ENCODE measurements at regions not wholly inside any gene's neighbourhood (a gene's known extent, or its start where the extent isn't known, plus 50 kb on each side); places are given as distances from the start of the nearest gene placed in this dataset.
A peak's percentile ranks its signal among the peaks of the same experiment; 100 is the strongest.

- no peak for DNase-seq (ENCODE audit: low read depth)
Measured at GRCh38 chr11:122348659-122349409, 232.8 kb upstream of the BLID start.

DNA sequence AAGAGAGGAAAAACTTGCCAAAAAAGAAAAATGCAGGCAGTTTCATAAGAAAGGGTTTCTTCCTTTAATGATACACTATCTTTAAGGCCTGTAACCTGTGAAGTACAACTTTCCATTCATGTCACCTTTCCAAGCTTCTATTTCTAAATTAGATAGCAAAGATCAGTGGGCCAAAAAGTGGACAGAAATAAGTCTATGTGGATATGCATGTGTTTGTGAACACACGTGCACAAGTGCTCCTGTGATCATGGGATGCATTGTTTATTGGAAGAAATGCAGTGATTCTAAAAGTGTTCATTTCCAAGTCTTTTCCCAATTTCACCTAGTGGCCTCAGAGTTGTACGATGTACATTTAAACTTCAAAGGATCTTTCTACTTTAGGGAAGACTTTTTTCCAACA is 230.0 kb upstream of the BLID start:
- no peak for DNase-seq (ENCODE audit: low read depth)

DNA sequence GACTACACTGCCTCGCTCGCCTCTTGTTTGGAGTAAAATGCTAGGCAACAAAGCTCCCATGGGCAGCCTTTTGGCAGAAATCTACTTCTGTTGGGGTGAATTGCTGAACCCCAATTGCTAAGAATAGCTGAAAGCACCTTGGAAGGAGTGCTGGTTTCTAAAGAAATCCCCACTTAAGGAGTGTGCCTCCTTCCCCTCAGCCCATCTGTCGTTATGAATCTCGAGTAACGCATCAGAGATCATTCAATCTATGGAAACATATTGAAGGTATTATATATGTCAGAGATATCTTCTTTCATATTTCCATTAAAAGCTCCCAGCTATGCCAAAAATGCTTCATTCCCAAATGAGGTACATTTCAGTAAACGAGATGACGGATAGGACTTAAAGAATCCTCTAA is 229.6 kb upstream of the BLID start:
- DNase-seq (ENCODE audit: low read depth) = no peak

- DNase-seq (ENCODE audit: low read depth) = peak; percentile 1
Measured at GRCh38 chr11:122344215-122344614, 228.2 kb upstream of the BLID start.

- DNase-seq (ENCODE audit: low read depth) = no peak
Measured at GRCh38 chr11:122343210-122343609, 227.2 kb upstream of the BLID start.

- no peak for DNase-seq (ENCODE audit: low read depth)
Measured at GRCh38 chr11:122342089-122342744, 226.2 kb upstream of the BLID start.

- DNase-seq (ENCODE audit: low read depth) = no peak
Measured at GRCh38 chr11:122341477-122341876, 225.5 kb upstream of the BLID start.

- DNase-seq (ENCODE audit: low read depth) = no peak
Measured at GRCh38 chr11:122340607-122341290, 224.7 kb upstream of the BLID start.

DNA sequence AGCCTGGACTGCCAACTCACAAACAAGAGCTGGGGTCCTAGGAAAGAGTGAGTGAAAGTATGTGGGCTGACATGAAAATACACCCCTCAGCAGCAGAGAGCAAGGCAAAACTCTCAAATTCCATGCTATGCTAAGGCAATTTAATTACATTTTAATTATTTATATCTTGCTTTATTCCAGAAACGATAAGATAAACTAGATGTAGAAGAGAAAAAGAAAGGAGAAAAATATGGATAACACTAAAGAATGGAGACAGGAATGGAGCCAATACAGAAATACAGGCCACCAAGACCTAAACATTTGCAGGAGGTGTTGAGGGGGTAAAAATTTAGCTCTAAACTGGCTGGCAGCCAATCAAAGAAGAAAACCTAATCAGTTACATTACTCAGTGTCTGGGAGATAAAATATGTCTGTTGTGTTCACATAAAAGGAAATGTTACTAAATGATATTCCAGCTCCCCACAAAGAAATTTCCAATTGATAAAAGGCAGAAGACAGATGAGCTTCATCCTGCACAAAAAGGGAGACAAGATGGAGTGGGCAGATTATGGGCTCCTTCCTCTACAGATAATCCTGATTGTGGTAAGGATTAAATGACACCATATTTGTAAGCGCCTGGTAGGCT is 223.5 kb upstream of the BLID start:
- no peak for DNase-seq (ENCODE audit: low read depth)

DNA sequence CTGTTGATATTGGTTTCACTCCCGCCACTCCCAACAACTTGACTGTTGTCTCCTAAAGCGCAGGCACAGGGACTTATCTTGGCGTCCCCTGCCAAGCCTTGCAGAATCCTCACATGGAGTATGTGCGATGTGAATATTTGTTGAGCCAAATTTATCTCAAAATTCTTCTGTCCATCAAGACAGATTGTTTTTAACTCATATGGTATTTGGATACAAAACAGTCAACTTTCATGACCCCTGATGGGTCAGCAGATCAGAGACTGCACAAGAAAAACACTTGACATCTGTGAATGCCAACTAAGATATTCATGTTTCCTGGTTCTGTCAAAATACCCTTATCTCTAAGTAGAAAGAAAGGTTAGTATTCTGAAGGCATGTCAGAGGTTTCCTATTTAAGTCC is 221.7 kb upstream of the BLID start:
- DNase-seq (ENCODE audit: low read depth) = no peak

DNA sequence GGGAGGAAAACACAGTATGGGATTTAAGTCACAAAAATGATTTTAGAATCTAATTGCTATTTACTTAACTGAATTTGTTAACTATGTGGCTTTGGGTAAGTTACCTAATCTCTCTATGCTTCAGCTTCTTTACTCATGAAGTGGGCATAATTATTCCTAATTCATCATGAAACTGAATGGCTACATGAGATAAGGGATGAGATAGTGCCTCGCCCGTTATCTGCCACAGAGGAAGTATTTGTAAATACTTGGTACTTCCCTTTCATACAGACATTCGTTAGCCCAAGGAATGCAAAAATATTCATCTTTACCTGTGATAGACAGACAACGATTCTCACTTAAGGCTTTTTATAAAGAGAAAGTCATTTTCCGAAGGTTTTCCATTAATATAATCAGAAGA is 221.2 kb upstream of the BLID start:
- DNase-seq (ENCODE audit: low read depth) = no peak

DNA sequence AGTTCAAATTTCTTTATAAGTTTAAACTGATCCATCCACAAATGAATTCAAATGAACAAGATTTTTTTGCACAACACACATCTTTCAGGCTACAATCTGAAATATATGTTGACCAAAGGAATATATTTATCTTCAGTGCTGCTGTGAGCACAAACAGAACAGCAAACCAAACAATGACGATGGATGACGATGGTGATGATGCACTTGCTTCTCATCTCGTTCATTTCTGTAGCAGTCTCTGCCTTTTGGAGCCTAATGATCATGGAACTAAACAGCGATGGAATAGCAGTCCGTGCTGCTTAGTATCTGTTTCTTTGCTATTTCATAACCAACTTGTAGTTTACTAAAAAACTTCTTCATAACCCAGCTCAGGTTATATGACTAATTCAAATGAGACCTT is 220.7 kb upstream of the BLID start:
- DNase-seq (ENCODE audit: low read depth) = no peak

DNA sequence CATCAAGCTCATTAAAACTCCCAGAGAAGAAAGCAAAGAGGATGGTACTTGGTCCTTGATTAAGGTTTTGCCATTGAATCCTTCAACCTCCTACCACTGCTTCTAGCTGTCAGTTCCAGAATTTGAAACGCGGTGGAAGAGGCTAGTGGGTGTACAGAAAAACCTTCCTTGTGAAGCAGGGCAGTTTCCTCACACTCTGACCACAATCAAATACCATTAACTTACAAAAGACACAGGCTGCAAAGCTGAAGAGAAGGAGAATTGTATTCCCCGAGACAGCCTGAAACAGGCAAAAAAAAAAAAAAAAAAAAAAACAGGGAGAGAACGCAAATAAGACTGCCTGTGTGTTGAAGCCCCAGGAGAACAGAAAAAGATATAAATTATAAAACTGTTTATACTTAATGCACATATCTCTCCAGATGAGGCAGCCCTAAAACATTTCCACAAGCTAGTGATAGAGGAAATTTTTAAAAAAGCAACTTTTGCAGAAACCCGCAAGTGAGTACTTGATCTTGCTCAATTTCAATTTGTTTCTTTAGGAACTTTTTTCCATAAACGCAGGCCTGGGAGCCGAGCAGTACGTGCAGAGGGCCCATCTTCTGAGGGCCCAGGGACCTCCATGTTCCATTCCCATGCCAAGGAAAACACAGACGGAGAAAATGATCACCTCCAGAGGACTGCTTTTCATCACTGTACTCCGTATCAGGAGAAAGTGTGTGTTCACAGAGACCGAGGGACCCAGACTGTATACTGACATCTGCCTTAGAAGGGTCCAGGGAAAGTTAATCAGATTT is 218.7 kb upstream of the BLID start:
- DNase-seq (ENCODE audit: low read depth) = no peak

DNA sequence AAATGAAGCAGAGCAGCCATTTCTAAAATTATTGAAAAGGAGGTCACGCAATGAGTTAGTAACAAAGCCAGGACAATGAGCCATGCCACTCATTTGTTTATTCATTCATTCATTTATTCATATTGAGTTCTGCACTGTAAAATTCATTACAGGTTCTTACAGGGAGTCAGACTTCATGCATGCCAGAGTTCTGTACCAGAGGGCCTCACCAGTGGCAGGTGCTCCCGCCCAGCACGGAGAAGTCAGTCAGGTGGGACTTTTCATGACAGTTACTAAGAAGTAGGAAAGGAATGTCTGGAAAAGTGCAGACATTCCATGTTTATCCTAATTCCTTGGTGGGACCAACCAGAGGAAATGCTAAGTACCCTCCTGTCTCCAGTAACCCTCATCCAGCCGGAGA is 217.5 kb upstream of the BLID start:
- no peak for DNase-seq (ENCODE audit: low read depth)

GRCh38 chr11:122331079-122331478 is 215.1 kb upstream of the BLID start:
- DNase-seq (ENCODE audit: low read depth) = no peak

DNA sequence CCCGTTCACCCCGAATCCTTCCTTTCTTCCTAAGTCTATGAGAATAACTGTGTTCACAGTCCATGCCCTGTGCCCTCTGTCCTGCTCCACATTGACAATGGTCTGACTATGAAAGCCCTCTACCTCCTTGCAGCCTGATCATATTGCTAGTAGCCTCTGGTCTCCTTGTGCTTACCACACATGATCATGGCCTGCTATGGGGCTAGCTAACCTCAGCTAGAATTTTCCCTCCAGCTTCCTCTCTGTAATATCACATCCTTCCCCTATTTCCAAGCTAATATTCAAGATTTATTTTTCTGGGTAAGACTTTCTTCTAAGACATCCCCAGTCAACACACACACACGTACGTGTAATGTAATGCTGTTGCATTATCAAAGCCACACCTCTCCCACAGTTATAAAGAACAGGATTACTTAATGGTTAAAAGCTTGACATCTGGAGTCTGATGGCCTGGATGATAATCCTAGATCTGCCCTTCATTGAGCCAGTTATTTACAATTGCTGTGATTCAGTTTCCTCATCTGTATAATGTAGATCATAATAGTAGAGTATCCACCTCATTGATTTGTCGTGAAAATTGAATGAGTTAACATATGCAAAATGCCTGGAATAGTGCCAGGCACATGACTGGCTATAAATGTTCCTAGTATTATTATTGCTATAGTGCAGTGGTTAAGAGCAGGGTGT is 214.4 kb upstream of the BLID start:
- no peak for DNase-seq (ENCODE audit: low read depth)

GRCh38 chr11:122327528-122327927 is 211.5 kb upstream of the BLID start:
- no peak for DNase-seq (ENCODE audit: low read depth)

GRCh38 chr11:122323754-122324421 is 207.9 kb upstream of the BLID start:
- DNase-seq (ENCODE audit: low read depth) = no peak

- DNase-seq (ENCODE audit: low read depth) = no peak
Measured at GRCh38 chr11:122322329-122322728, 206.3 kb upstream of the BLID start.

DNA sequence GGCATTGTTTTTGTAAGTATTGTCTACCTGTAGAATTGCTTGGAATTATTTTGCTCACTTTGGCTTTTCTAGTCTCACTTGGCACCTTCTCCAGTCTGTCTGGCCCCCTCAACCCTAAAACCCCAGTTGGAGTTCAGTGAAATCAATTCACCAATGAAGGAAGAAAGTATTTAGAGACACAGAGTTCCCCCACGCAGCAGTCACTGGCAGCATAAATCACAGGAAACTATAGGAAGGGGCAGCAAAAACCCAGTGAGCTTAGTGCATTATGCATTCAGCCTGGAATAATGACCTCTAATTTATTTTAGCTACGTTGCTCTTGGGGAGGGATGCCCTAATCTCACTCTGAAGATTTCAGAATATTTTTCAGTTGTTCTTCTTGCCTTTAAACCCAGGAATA is 204.7 kb upstream of the BLID start:
- DNase-seq (ENCODE audit: low read depth) = no peak
